Keratinocyte (primary cell): ENCODE measurements at regions not wholly inside any gene's neighbourhood (a gene's known extent, or its start where the extent isn't known, plus 50 kb on each side); places are given as distances from the start of the nearest gene placed in this dataset.

Experiments
- DNase-seq: peaks from one replicate; pipeline ENCODE4 v3.0.0-alpha.2; 2011; ENCODE audit warnings: low read depth, missing footprints, low spot score
- FAIRE-seq: peaks from 2 replicates; lab custom pipeline; 2011; peaks lifted over from hg19 to GRCh38; lab: Jason Lieb, UNC
- H2AFZ ChIP-seq: 2 replicates; pipeline ENCODE4 v1.6.0; 2012; ENCODE audit warnings: low read length, control low read depth, inconsistent platforms; ENCODE audit not compliant: control insufficient read depth
- H3K27ac ChIP-seq: 2 replicates; pipeline ENCODE4 v1.5.1; 2011; ENCODE audit warnings: low read length; ENCODE audit not compliant: control insufficient read depth, insufficient read depth
- H3K27me3 ChIP-seq: 3 replicates; pipeline ENCODE4 v1.6.0; 2011; ENCODE audit warnings: low read length; ENCODE audit not compliant: control insufficient read depth, insufficient read depth; ENCODE audit errors: extremely low read depth
- H3K36me3 ChIP-seq, 2 experiments: 2 replicates in 1 of 2; 3 replicates in 1 of 2; pipeline ENCODE4 v1.5.1; 2011; ENCODE audit warnings: low read length in 2 of 2, mild to moderate bottlenecking in 1 of 2; ENCODE audit not compliant: control insufficient read depth in 2 of 2, insufficient read depth in 2 of 2; ENCODE audit errors: extremely low read depth in 1 of 2
- H3K4me1 ChIP-seq: 3 replicates; pipeline ENCODE4 v1.5.1; 2011; ENCODE audit warnings: low read length; ENCODE audit not compliant: control insufficient read depth, insufficient read depth; ENCODE audit errors: extremely low read depth
- H3K4me2 ChIP-seq: 3 replicates; pipeline ENCODE4 v1.6.0; 2011; ENCODE audit warnings: low read depth, low read length; ENCODE audit not compliant: control insufficient read depth, insufficient read depth; ENCODE audit errors: extremely low read depth
- H3K4me3 ChIP-seq, 3 experiments: fragments of 200-600 bp in 1 of 3; sonication (generic) in 1 of 3; 2 replicates in 2 of 3; 3 replicates in 1 of 3; pipeline ENCODE4 v1.5.1; 2011 to 2016; ENCODE audit warnings: low read length in 3 of 3, mild to moderate bottlenecking in 3 of 3, control low read depth in 2 of 3, inconsistent platforms in 1 of 3, low read depth in 1 of 3, mixed read lengths in 1 of 3, mixed run types in 1 of 3, moderate library complexity in 1 of 3; ENCODE audit not compliant: control insufficient read depth in 2 of 3, insufficient read depth in 2 of 3; ENCODE audit errors: extremely low read depth in 1 of 3
- H3K79me2 ChIP-seq: 2 replicates; pipeline ENCODE4 v1.6.0; 2012; ENCODE audit warnings: low read length; ENCODE audit not compliant: control insufficient read depth, insufficient read depth
- H3K9ac ChIP-seq: 3 replicates; pipeline ENCODE4 v1.6.0; 2011; ENCODE audit warnings: low read length; ENCODE audit not compliant: control insufficient read depth, insufficient read depth; ENCODE audit errors: extremely low read depth
- H3K9me1 ChIP-seq: 3 replicates; pipeline ENCODE4 v1.6.0; 2011; ENCODE audit warnings: low read length; ENCODE audit not compliant: control insufficient read depth, insufficient read depth; ENCODE audit errors: extremely low read depth
- H3K9me3 ChIP-seq: 2 replicates; pipeline ENCODE4 v1.5.1; 2012; ENCODE audit warnings: low read depth, low read length; ENCODE audit not compliant: control insufficient read depth
- H4K20me1 ChIP-seq: 3 replicates; pipeline ENCODE4 v1.6.0; 2011; ENCODE audit warnings: low read length; ENCODE audit not compliant: control insufficient read depth, insufficient read depth; ENCODE audit errors: extremely low read depth
- CTCF ChIP-seq, 3 experiments: IDR thresholded peaks in 1 of 3; conservative IDR thresholded peaks in 1 of 3; optimal IDR thresholded peaks in 1 of 3; 2 replicates in 2 of 3; 3 replicates in 1 of 3; pipeline versions ENCODE3 to v1.5.1; 2011; ENCODE audit warnings: low read length in 3 of 3, mild to moderate bottlenecking in 3 of 3, moderate library complexity in 2 of 3, control low read depth in 1 of 3, inconsistent platforms in 1 of 3; ENCODE audit not compliant: insufficient read depth in 2 of 3; ENCODE audit errors: extremely low read depth in 1 of 3
- EZH2 ChIP-seq: IDR thresholded peaks from one replicate; pipeline ENCODE4 v1.6.1; 2012; ENCODE audit warnings: inconsistent platforms, mild to moderate bottlenecking, low read length, moderate library complexity
- dilution Hi-C: fragments of 300-500 bp; cut with MboI; formaldehyde crosslinking; loops from one replicate; pipeline ENCODE4 v1.7.0; 2020; ENCODE audit warnings: low sequenced_read_pairs; ENCODE audit not compliant: extremely low pct_ligation_motif_present

GRCh38 chr5:62960781-62961180, 382.2 kb downstream of the LRRC70 start:
- Histone ChIP-seq H4K20me1 (no peaks in the 10 kb centered on the region), H3K27me3 (no peaks in the 10 kb centered on the region), H2AFZ (no peak overlapping the region), H3K36me3 (no peaks in the 10 kb centered on the region), H3K9me3 (no peaks in the 10 kb centered on the region), H3K79me2 (no peaks in the 10 kb centered on the region), H3K27ac (no peak overlapping the region), H3K4me3 (no peak overlapping the region), H3K9me1 (no peaks in the 10 kb centered on the region), H3K9ac (no peak overlapping the region), H3K4me1 (no peaks in the 10 kb centered on the region), H3K4me2 (no peak overlapping the region)
- dilution Hi-C loops = no loop called here
- TF ChIP-seq EZH2 = no peak
- DNase-seq (no peak), FAIRE-seq (no peak)

- no peak overlapping the region for H3K9ac ChIP-seq
- no peaks in the 10 kb centered on the region for H3K36me3 ChIP-seq
- DNase-seq (no peak), FAIRE-seq (no peak)
- no peak overlapping the region for H3K4me2 ChIP-seq
- no peak overlapping the region for H3K27ac ChIP-seq
- H3K9me1 ChIP-seq = no peaks in the 10 kb centered on the region
- H3K4me1 ChIP-seq = no peaks in the 10 kb centered on the region
- H2AFZ ChIP-seq = no peak overlapping the region
- H3K79me2 ChIP-seq = no peaks in the 10 kb centered on the region
- dilution Hi-C loops = no loop called here
- no peaks in the 10 kb centered on the region for H4K20me1 ChIP-seq
- no peak overlapping the region for H3K4me3 ChIP-seq
- TF ChIP-seq EZH2 (no peak), CTCF (optimal IDR thresholded peaks at IDR 0.05 in 1 of 3, IDR thresholded peaks at IDR 0.05 in 1 of 3, conservative IDR thresholded peaks at IDR 0.05 in 1 of 3; ENCODE audit: extremely low read depth in 1 of 3, insufficient read depth in 2 of 3, low read length in 3 of 3) (no peak)
- no peaks in the 10 kb centered on the region for H3K9me3 ChIP-seq
- no peaks in the 10 kb centered on the region for H3K27me3 ChIP-seq
These were observed 378.0 kb downstream of the LRRC70 start for GRCh38 chr5:62956597-62956996.

- dilution Hi-C loops = no loop called here
- no peaks in the 10 kb centered on the region for H4K20me1 ChIP-seq
- no peak overlapping the region for H3K9ac ChIP-seq
- no peak overlapping the region for H3K27ac ChIP-seq
- H3K79me2 ChIP-seq = no peaks in the 10 kb centered on the region
- H2AFZ ChIP-seq = no peak overlapping the region
- FAIRE-seq (no peak), DNase-seq (no peak)
- no peak overlapping the region for H3K4me2 ChIP-seq
- no peaks in the 10 kb centered on the region for H3K27me3 ChIP-seq
- no peaks in the 10 kb centered on the region for H3K36me3 ChIP-seq
- no peaks in the 10 kb centered on the region for H3K9me3 ChIP-seq
- no peak for TF ChIP-seq EZH2
- TF ChIP-seq CTCF (optimal IDR thresholded peaks at IDR 0.05 in 1 of 3, IDR thresholded peaks at IDR 0.05 in 1 of 3, conservative IDR thresholded peaks at IDR 0.05 in 1 of 3; ENCODE audit: extremely low read depth in 1 of 3, insufficient read depth in 2 of 3, low read length in 3 of 3) = no peak
- H3K4me3 ChIP-seq = no peak overlapping the region
- H3K4me1 ChIP-seq = no peaks in the 10 kb centered on the region
- H3K9me1 ChIP-seq = no peaks in the 10 kb centered on the region
These were observed 376.0 kb downstream of the LRRC70 start for GRCh38 chr5:62954578-62954977.
